WERI-Rb-1 (cell line): ENCODE measurements at regions not wholly inside any gene's neighbourhood (a gene's known extent, or its start where the extent isn't known, plus 50 kb on each side); places are given as distances from the start of the nearest gene placed in this dataset.

Experiments
- DNase-seq: peaks from one replicate; pipeline ENCODE4 v3.0.0-alpha.2; 2020
- H3K27ac ChIP-seq: fragments of 250-450 bp; sonication (Bioruptor Pico); 2 replicates; pipeline ENCODE4 v1.5.1; 2020; ENCODE audit warnings: mild to moderate bottlenecking, moderate library complexity
- H3K27me3 ChIP-seq: fragments of 250-450 bp; sonication (Bioruptor Pico); 2 replicates; pipeline ENCODE4 v1.5.1; 2021; ENCODE audit warnings: mild to moderate bottlenecking, low read depth, moderate library complexity; ENCODE audit not compliant: insufficient read depth, severe bottlenecking
- H3K36me3 ChIP-seq: fragments of 250-450 bp; sonication (Bioruptor Pico); 2 replicates; pipeline ENCODE4 v1.5.1; 2020; ENCODE audit warnings: mild to moderate bottlenecking, moderate library complexity
- H3K4me3 ChIP-seq: 2 replicates; pipeline ENCODE4 v1.5.1; 2011; ENCODE audit warnings: low read depth, mild to moderate bottlenecking, control low read depth, low read length
- H3K9me3 ChIP-seq: fragments of 250-450 bp; sonication (Bioruptor Pico); 2 replicates; pipeline ENCODE4 v1.5.1; 2021; ENCODE audit warnings: mild to moderate bottlenecking, moderate library complexity; ENCODE audit not compliant: severe bottlenecking
- TF ChIP-seq, protein P1 (sequence below): IDR thresholded peaks from 2 replicates; pipeline ENCODE4 v1.5.1; 2011; ENCODE audit warnings: low read depth, mild to moderate bottlenecking, control low read depth, inconsistent platforms, low read length

DNA sequence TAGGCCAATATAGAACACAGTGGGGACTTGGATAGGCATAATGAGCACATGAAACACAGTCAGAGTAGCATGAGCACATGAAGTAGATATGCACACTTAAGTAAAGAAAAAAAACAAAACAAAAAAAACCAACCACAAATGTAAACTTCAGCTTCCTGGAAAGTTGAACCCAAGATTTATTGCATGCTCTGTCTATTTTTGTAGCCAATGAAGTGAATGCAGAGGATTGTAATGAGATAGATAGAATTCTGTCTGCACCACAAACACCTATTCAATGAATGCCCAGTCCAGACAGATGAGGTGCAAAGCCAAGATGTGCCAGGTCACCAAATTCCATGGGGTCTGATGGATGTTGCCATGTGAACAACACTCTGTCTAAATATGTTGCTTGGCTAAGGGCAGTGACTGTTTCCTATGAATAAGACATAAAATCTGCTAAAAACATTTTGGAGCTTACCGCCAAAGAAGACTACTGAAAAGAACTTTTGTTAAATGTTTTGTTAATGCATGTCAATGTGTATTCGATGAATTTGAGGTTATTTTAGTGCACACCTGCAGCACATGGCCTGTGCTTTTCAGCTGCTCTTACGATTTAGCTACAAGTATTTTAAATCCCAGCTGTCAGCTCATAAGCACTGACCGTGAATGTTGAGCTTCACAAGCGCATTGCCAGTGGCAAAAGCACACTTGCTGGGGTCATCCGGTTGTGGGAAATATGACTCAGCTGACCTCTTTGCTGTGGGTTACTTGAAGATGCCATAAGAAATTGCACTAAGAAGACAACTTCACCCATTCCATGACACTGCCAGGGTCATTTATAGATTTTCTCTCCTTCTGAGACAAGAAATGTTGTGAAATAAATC is 374.8 kb upstream of the GNPDA2 start:
- Histone ChIP-seq H3K9me3 (no peaks in the 10 kb centered on the region), H3K27me3 (no peaks in the 10 kb centered on the region), H3K36me3 (no peaks in the 10 kb centered on the region), H3K27ac (no peak overlapping the region), H3K4me3 (no peak overlapping the region)
- TF ChIP-seq, protein P1, sequence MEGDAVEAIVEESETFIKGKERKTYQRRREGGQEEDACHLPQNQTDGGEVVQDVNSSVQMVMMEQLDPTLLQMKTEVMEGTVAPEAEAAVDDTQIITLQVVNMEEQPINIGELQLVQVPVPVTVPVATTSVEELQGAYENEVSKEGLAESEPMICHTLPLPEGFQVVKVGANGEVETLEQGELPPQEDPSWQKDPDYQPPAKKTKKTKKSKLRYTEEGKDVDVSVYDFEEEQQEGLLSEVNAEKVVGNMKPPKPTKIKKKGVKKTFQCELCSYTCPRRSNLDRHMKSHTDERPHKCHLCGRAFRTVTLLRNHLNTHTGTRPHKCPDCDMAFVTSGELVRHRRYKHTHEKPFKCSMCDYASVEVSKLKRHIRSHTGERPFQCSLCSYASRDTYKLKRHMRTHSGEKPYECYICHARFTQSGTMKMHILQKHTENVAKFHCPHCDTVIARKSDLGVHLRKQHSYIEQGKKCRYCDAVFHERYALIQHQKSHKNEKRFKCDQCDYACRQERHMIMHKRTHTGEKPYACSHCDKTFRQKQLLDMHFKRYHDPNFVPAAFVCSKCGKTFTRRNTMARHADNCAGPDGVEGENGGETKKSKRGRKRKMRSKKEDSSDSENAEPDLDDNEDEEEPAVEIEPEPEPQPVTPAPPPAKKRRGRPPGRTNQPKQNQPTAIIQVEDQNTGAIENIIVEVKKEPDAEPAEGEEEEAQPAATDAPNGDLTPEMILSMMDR = no peak
- DNase-seq = no peak

DNA sequence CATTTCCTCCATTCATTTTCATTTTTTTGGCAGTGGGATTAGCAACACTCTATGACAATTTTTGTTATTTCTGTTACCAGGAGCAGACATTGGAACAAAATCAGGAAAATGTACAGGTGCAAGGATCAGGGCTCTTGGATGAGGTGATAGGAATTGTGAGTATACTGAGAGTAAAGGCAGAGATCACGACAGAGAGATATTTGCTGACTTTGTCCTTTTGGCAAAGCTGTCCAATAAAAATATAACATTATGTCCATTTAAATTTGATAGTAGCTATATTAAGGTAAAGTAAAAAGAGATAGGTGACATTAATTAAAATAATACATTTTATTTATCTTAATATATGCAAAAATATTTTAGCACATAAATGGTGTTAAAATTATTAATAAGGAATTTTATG is 373.1 kb upstream of the GNPDA2 start:
- DNase-seq = no peak
- Histone ChIP-seq H3K27ac (no peak overlapping the region), H3K9me3 (no peaks in the 10 kb centered on the region), H3K4me3 (no peak overlapping the region), H3K36me3 (no peaks in the 10 kb centered on the region), H3K27me3 (no peaks in the 10 kb centered on the region)
- TF ChIP-seq, protein P1 = no peak

DNA sequence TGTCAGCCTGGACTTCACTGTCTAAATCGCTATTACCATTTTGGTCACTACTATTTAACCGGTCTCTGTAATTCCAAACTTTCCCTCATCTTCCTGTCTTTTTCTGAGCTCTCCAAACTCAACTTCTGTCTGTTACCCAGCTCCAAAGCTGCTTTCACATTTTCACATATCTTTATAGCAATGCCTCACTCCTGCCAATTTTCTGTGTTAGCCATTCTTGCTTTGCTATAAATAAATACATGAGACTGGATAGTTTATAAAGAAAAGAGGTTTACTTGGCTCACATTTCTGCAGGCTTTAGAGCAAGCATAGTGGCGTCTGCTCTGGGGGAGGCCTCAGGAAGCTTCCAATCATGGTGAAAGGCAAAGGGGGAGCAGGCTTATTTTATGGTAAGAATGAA is 368.3 kb upstream of the GNPDA2 start:
- H3K27ac ChIP-seq = no peak overlapping the region
- peaks cover 7% of the 10 kb centered on the region for H3K9me3 ChIP-seq
- H3K4me3 ChIP-seq = no peak overlapping the region
- DNase-seq = no peak
- no peaks in the 10 kb centered on the region for H3K36me3 ChIP-seq
- TF ChIP-seq, protein P1 = no peak
- no peaks in the 10 kb centered on the region for H3K27me3 ChIP-seq

DNA sequence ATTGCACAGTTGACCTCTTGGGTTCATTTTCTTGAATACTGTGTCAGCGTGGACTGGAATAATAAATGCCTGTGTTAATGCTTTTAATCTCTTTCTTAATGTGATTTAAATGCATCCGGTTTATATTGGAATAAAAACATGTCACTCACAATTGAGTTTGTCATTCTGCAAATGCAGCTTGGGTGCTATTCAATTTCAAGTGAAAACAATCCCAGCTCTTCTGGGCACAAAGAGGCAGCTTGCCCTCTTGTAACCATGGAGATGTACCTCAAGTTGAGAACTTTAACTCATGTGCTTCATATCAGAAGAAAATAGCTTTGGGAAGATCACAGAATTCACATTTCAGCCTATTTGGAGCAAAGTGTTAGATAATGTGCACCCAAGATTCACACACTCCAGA is 355.7 kb upstream of the GNPDA2 start:
- no peak for DNase-seq
- TF ChIP-seq, protein P1 = no peak
- Histone ChIP-seq H3K27ac (no peak overlapping the region), H3K36me3 (no peaks in the 10 kb centered on the region), H3K9me3 (no peaks in the 10 kb centered on the region), H3K27me3 (no peaks in the 10 kb centered on the region), H3K4me3 (no peak overlapping the region)

DNA sequence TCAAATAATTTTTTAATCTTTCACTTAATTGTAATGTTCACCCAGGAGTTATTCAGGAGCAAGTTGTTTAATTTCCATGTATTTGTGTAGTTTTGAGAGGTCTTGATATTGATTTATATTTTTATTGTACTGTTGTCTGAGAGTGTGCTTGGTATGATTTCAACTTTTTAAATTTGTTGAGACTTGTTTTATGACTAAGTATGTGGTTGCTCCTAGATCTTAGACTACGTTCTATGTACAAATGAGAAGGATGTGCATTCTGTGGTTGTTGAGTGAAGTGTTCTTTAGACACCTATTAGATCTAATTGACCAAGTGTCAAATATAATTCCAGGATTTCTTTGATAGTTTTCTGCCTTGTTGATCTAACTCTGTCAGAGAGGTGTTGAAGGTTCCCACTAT is 353.3 kb upstream of the GNPDA2 start:
- Histone ChIP-seq H3K36me3 (no peaks in the 10 kb centered on the region), H3K27ac (no peak overlapping the region), H3K9me3 (no peaks in the 10 kb centered on the region), H3K4me3 (no peak overlapping the region), H3K27me3 (no peaks in the 10 kb centered on the region)
- TF ChIP-seq, protein P1 = no peak
- no peak for DNase-seq

DNA sequence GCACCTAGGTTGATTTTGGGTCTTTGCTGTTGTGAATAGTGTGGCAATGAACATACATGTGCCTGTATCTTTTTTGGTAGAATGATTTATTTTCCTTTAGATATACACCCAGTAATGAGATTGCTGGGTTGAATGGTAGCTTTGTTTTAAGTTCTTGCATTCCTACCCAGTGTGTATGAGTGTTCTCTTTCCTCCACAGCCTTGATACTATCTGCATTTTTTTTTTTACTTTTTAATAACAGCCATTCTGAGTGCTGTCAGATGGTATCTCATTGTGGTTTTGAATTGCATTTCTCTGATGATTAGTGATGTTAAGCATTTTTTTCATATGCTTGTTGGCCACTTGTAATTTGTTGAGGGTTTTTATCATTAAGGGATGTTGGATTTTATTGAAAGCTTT is 351.8 kb upstream of the GNPDA2 start:
- H3K36me3 ChIP-seq = no peaks in the 10 kb centered on the region
- DNase-seq = no peak
- H3K9me3 ChIP-seq = no peaks in the 10 kb centered on the region
- H3K27me3 ChIP-seq = no peaks in the 10 kb centered on the region
- no peak overlapping the region for H3K4me3 ChIP-seq
- TF ChIP-seq, protein P1 = no peak
- no peak overlapping the region for H3K27ac ChIP-seq
